ENCODE measurements at regions not wholly inside any gene's neighbourhood (a gene's known extent, or its start where the extent isn't known, plus 50 kb on each side); places are given as distances from the start of the nearest gene placed in this dataset.

- TF ChIP-seq CTCF (IDR thresholded peaks at IDR 0.05) (no peak), POLR2A (IDR thresholded peaks at IDR 0.05) (no peak)
Measured at GRCh38 chr15:60096157-60096556, 92.0 kb downstream of the FOXB1 start.
